GM12878 (cell line): ENCODE measurements at regions not wholly inside any gene's neighbourhood (a gene's known extent, or its start where the extent isn't known, plus 50 kb on each side); places are given as distances from the start of the nearest gene placed in this dataset.
"Not testable (repeated sequence)": the region's sequence is repeated elsewhere in the genome, so short reads cannot be mapped to it uniquely, and the experiment has no call there.

Experiments
- ATAC-seq: fragments of 200-7000 bp; cut with Tn5 transposase; 3 replicates; pipeline ENCODE4 v1.9.1; 2020; ENCODE audit warnings: mild to moderate bottlenecking, moderate library complexity
- BruUV-seq: library from RNA; stranded (reverse); fragments of 400-500 nt; replicated peaks from 2 replicates; lab custom pipeline; 2021; lab: Mats Ljungman, UMichigan
- CTCF ChIA-PET: fragments of 300-600 bp; sonication (Branson Sonifier 250); formaldehyde crosslinking; extraction: SDS; loops from one replicate; lab custom pipeline; 2021; ENCODE audit warnings: inconsistent platforms; lab: Yijun Ruan, JAX
- POLR2A ChIA-PET: fragments of 350-600 bp; formaldehyde crosslinking; extraction: SDS; loops from one replicate; lab custom pipeline; 2021; ENCODE audit warnings: inconsistent platforms; lab: Charles Lee
- RAD21 ChIA-PET: fragments of 300-600 bp; sonication (Branson Sonifier 250); formaldehyde crosslinking; loops from one replicate; lab custom pipeline; 2023; ENCODE audit warnings: antibody characterized with exemption; ENCODE audit not compliant: unreplicated experiment; lab: Charles Lee
- SMC1A ChIA-PET: fragments of 300-600 bp; sonication (Branson Sonifier 250); formaldehyde crosslinking; loops from one replicate; lab custom pipeline; 2023; ENCODE audit not compliant: unreplicated experiment, uncharacterized antibody; lab: Charles Lee
- DNase-seq: peaks from one replicate; pipeline ENCODE4 v3.0.0-alpha.2; 2011; ENCODE audit warnings: low read depth, low spot score
- FAIRE-seq: peaks from 3 replicates; lab custom pipeline; 2011; peaks lifted over from hg19 to GRCh38; lab: Jason Lieb, UNC
- H2AFZ ChIP-seq: 2 replicates; pipeline ENCODE4 v1.6.0; 2011; ENCODE audit warnings: low read depth, low read length, control low read depth; ENCODE audit not compliant: control insufficient read depth
- H3K27ac ChIP-seq: 2 replicates; pipeline ENCODE4 v1.5.1; 2011; ENCODE audit warnings: control low read depth; ENCODE audit not compliant: control insufficient read depth, insufficient read depth
- H3K27me3 ChIP-seq, 2 experiments: replicated peaks in 1 of 2; 2 replicates each; pipeline versions ENCODE4 v1.6.0 to v1.6.1; 2011; ENCODE audit warnings: low read length in 1 of 2; ENCODE audit not compliant: control insufficient read depth in 2 of 2, insufficient read depth in 2 of 2
- H3K36me3 ChIP-seq, 2 experiments: 2 replicates each; pipeline ENCODE4 v1.5.1; 2011; ENCODE audit warnings: low read length in 1 of 2; ENCODE audit not compliant: control insufficient read depth in 2 of 2, insufficient read depth in 2 of 2
- H3K4me1 ChIP-seq: 2 replicates; pipeline ENCODE4 v1.6.1; 2011; ENCODE audit warnings: mild to moderate bottlenecking, low read length, moderate library complexity, mixed read lengths; ENCODE audit not compliant: control insufficient read depth, insufficient read depth
- H3K4me2 ChIP-seq: 2 replicates; pipeline ENCODE4 v1.6.0; 2011; ENCODE audit warnings: control low read depth; ENCODE audit not compliant: control insufficient read depth, insufficient read depth
- H3K4me3 ChIP-seq: fragments of 200-600 bp; sonication (generic); 2 replicates; pipeline ENCODE4 v1.5.1; 2016
- H3K79me2 ChIP-seq: 2 replicates; pipeline ENCODE4 v1.6.0; 2011; ENCODE audit warnings: low read length; ENCODE audit not compliant: control insufficient read depth, insufficient read depth
- H3K9ac ChIP-seq: 2 replicates; pipeline ENCODE4 v1.8.0; 2011; ENCODE audit warnings: low read length, control low read depth, mixed read lengths; ENCODE audit not compliant: control insufficient read depth, insufficient read depth
- H3K9me3 ChIP-seq: replicated peaks from 3 replicates; pipeline ENCODE4 v1.5.1; 2011; ENCODE audit warnings: mild to moderate bottlenecking, low read length; ENCODE audit not compliant: control insufficient read depth, insufficient read depth
- H4K20me1 ChIP-seq: 2 replicates; pipeline ENCODE4 v1.6.0; 2011; ENCODE audit not compliant: control insufficient read depth, insufficient read depth
- SUZ12 ChIP-seq: fragments of 200-600 bp; sonication (generic); IDR thresholded peaks from one replicate; pipeline ENCODE4 v1.6.1; 2018; ENCODE audit warnings: antibody characterized with exemption, mild to moderate bottlenecking; ENCODE audit not compliant: unreplicated experiment
- WGBS: methylation state at CpG from one replicate; pipeline ENCODE4 v1.1.6; 2016; ENCODE audit warnings: low lambda C conversion rate; ENCODE audit not compliant: insufficient replicate concordance, insufficient coverage; ENCODE audit errors: missing lambda C conversion rate; 5-methylcytosine and 5-hydroxymethylcytosine counted together
- in situ Hi-C: fragments of 300-500 bp; cut with MboI; formaldehyde crosslinking; loops from 9 replicates; pipeline ENCODE4 v1.14.3; 2018; ENCODE audit warnings: mixed read lengths
- intact Hi-C: fragments of 100-400 bp; cut with micrococcal nuclease; formaldehyde crosslinking; loops from one replicate; pipeline ENCODE4 v1.14.2; 2022; ENCODE audit not compliant: unreplicated experiment

DNA sequence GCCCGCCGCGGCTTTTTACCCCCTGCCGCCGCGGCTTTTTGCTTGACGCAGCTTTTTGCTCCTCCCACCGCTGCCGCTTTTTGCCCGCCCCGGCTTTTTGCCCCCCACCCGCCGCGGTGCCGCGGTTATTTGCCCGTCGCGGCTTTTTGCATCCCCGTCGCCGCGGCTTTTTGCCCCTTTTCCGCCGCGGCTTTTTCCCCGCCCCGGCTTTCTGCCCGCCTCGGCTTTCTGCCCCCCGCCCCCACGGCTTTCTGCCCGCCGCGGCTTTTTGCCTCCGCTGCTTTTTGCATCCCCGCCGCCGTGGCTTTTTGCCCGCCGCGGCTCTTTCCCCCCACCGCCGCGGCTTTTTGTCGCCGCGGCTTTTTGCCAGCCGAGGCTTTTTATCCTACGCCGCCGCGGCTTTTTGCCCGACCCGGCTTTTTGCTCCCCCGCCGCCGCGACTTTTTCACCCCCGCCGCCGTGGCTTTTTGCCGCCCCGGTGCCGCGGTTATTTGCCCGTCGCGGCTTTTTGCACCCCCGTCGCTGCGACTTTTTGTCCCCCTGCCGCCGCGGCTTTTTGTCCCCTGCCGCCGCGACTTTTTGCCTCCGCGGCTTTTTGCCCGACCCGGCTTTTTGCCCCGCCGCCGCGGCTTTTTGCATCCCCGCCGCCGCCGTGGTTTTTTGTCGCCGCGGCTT is 105.5 kb upstream of the FAM72C start:
- H3K4me1 ChIP-seq, POLR2A ChIA-PET: not testable (repeated sequence)
- peak; percentile 87 for TF ChIP-seq SUZ12
- TF ChIP-seq, all 136 proteins: peak for 1; not testable (repeated sequence) for 135
- SMC1A ChIA-PET, RAD21 ChIA-PET, H3K4me2 ChIP-seq, H2AFZ ChIP-seq, H3K9ac ChIP-seq, FAIRE-seq, H4K20me1 ChIP-seq, H3K36me3 ChIP-seq, BruUV-seq, CTCF ChIA-PET, DNase-seq, H3K4me3 ChIP-seq, in situ Hi-C loops, H3K79me2 ChIP-seq, H3K27me3 ChIP-seq, H3K9me3 ChIP-seq, ATAC-seq, intact Hi-C loops, H3K27ac ChIP-seq: not testable (repeated sequence)
- WGBS = 10% methylated on average over 27 of the region's 93 CpGs

GRCh38 chr1:144076646-144077045 is 104.9 kb upstream of the FAM72C start:
- H3K9ac ChIP-seq, H3K9me3 ChIP-seq, H3K27ac ChIP-seq, H3K79me2 ChIP-seq, H3K4me3 ChIP-seq, BruUV-seq, H3K4me1 ChIP-seq, ATAC-seq, H3K36me3 ChIP-seq, POLR2A ChIA-PET, DNase-seq, H3K27me3 ChIP-seq, H3K4me2 ChIP-seq, in situ Hi-C loops, CTCF ChIA-PET, intact Hi-C loops, SMC1A ChIA-PET, FAIRE-seq, H2AFZ ChIP-seq, H4K20me1 ChIP-seq, RAD21 ChIA-PET: not testable (repeated sequence)
- WGBS = no CpG with 5 or more reads among the region's 53 CpGs

- FAIRE-seq, H3K9me3 ChIP-seq, BruUV-seq, POLR2A ChIA-PET, H3K4me2 ChIP-seq, SMC1A ChIA-PET, DNase-seq, CTCF ChIA-PET, H3K9ac ChIP-seq, intact Hi-C loops, H2AFZ ChIP-seq, H3K27ac ChIP-seq, H3K79me2 ChIP-seq, in situ Hi-C loops, H4K20me1 ChIP-seq, H3K36me3 ChIP-seq, H3K4me1 ChIP-seq, H3K27me3 ChIP-seq, H3K4me3 ChIP-seq, RAD21 ChIA-PET: not testable (repeated sequence)
- no CpG with 5 or more reads among the region's 3 CpGs for WGBS
- ATAC-seq = peak; percentile 26; the same call in 1 of the 3 replicates
Observed at GRCh38 chr1:144070394-144071053, 98.7 kb upstream of the FAM72C start.

- H3K9me3 ChIP-seq, H4K20me1 ChIP-seq, intact Hi-C loops, DNase-seq, ATAC-seq, H3K4me3 ChIP-seq, H3K4me2 ChIP-seq, RAD21 ChIA-PET, H3K27me3 ChIP-seq, FAIRE-seq, H3K4me1 ChIP-seq, H3K27ac ChIP-seq, BruUV-seq, SMC1A ChIA-PET, CTCF ChIA-PET, H3K9ac ChIP-seq, in situ Hi-C loops, POLR2A ChIA-PET, H2AFZ ChIP-seq, H3K79me2 ChIP-seq, H3K36me3 ChIP-seq: not testable (repeated sequence)
- no CpG with 5 or more reads among the region's 7 CpGs for WGBS
Observed at GRCh38 chr1:144067042-144067441, 95.3 kb upstream of the FAM72C start.
